ENCODE measurements at regions not wholly inside any gene's neighbourhood (a gene's known extent, or its start where the extent isn't known, plus 50 kb on each side); places are given as distances from the start of the nearest gene placed in this dataset.

DNA sequence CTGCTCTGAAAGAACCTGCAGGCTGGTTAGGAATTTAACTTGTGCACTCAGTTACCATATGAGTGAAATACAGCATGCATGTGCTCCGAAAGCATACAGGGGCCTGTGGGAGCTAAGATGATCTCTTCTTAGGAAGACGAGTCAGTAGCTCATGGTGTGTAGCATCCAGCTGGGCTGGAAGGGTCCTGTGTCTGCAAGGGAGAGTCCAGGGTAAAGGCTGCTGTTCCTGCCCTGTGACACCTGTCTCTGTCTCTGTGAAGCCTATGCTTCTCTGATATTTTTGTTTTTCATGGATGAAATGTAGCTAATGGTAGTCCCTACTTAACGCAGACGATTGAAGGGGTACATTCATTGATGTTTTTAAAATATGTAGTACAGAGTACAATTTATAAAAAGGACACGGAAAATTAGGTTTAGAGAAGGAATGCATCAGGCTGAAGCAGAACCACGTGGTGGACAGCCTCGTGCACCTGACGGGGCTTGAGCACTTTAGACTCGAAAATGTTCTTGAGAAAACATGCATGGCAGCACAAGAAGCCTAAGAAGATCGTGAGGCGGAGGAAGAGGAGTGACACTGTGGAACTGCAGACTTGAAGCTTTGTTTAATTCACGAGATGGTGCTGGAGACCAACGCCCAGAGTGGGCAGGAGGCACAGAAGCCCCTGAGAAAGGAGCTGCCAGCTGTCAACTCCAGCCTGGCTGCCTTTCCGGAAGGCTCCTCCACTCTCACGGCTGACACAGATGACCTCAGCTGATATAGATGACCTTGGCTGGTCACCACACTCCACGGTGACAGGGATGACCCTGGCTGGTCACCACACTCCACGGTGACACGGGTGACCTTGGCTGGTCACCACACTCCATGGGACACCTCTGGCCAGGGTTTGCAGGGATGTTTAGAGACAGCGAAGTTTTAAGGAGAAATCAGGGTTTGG is 110.6 kb downstream of the TMEM18 start:
- WGBS, 4 donors: 74 to 76% (median 76%) methylated on average over 17 to 19 of the region's 19 CpGs
- intact Hi-C loops (cut with DNase I): no loop called here

GRCh38 chr2:564471-565181 is 112.6 kb downstream of the TMEM18 start:
- no peak for DNase-seq
- Histone ChIP-seq H3K4me3 (no peak overlapping the region), H3K4me1 (replicated peaks in 1 of 2) (peaks cover 0 to 3% of the 10 kb centered on the region in 2 donors), H3K36me3 (replicated peaks in 1 of 2) (no peaks in the 10 kb centered on the region), H3K27me3 (no peaks in the 10 kb centered on the region), H3K27ac (no peak overlapping the region), H3K9me3 (replicated peaks in 1 of 3) (no peaks in the 10 kb centered on the region)
- intact Hi-C loops (cut with DNase I): no loop called here
- 90 to 93% (median 92%) methylated on average over 17 to 19 of the region's 19 CpGs for WGBS, 4 donors
- TF ChIP-seq, protein P1, sequence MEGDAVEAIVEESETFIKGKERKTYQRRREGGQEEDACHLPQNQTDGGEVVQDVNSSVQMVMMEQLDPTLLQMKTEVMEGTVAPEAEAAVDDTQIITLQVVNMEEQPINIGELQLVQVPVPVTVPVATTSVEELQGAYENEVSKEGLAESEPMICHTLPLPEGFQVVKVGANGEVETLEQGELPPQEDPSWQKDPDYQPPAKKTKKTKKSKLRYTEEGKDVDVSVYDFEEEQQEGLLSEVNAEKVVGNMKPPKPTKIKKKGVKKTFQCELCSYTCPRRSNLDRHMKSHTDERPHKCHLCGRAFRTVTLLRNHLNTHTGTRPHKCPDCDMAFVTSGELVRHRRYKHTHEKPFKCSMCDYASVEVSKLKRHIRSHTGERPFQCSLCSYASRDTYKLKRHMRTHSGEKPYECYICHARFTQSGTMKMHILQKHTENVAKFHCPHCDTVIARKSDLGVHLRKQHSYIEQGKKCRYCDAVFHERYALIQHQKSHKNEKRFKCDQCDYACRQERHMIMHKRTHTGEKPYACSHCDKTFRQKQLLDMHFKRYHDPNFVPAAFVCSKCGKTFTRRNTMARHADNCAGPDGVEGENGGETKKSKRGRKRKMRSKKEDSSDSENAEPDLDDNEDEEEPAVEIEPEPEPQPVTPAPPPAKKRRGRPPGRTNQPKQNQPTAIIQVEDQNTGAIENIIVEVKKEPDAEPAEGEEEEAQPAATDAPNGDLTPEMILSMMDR (IDR thresholded peaks at IDR 0.05): no peak
- TF ChIP-seq POLR2A (IDR thresholded peaks at IDR 0.05): no peak

More for the DNA sequence above, 110.6 kb downstream of the TMEM18 start:
- Histone ChIP-seq H3K9me3 (replicated peaks in 1 of 3) (no peaks in the 10 kb centered on the region), H3K36me3 (replicated peaks in 1 of 2) (no peaks in the 10 kb centered on the region), H3K27me3 (no peaks in the 10 kb centered on the region), H3K4me1 (replicated peaks in 1 of 2) (peaks cover 0 to 3% of the 10 kb centered on the region in 2 donors), H3K27ac (no peak overlapping the region), H3K4me3 (no peak overlapping the region)
- no peak for DNase-seq
- TF ChIP-seq, protein P1 (IDR thresholded peaks at IDR 0.05): no peak
- no peak for TF ChIP-seq POLR2A (IDR thresholded peaks at IDR 0.05)

- no peak overlapping the region for H3K27ac ChIP-seq
- H3K4me3 ChIP-seq: no peak overlapping the region
- H3K27me3 ChIP-seq: no peaks in the 10 kb centered on the region
- peaks cover 0 to 3% of the 10 kb centered on the region in 2 donors for H3K4me1 ChIP-seq (replicated peaks in 1 of 2)
- WGBS, 4 donors: 71 to 82% (median 79%) methylated on average over 5 to 10 of the region's 10 CpGs
- H3K9me3 ChIP-seq (replicated peaks in 1 of 3): no peaks in the 10 kb centered on the region
- no peaks in the 10 kb centered on the region for H3K36me3 ChIP-seq (replicated peaks in 1 of 2)
- TF ChIP-seq, protein P1 (IDR thresholded peaks at IDR 0.05): no peak
- no peak for TF ChIP-seq POLR2A (IDR thresholded peaks at IDR 0.05)
- intact Hi-C loops (cut with DNase I): no loop called here
- DNase-seq: no peak
Measured at GRCh38 chr2:563512-563911, 113.7 kb downstream of the TMEM18 start.
